HG03095 (cell line): ENCODE measurements at regions not wholly inside any gene's neighbourhood (a gene's known extent, or its start where the extent isn't known, plus 50 kb on each side); places are given as distances from the start of the nearest gene placed in this dataset.
A peak's percentile ranks its signal among the peaks of the same experiment; 100 is the strongest.

ENCODE experiments used
- ATAC-seq: cut with Tn5 transposase; IDR thresholded peaks from one replicate; pipeline ENCODE4 v1.9.1; 2021; ENCODE audit warnings: moderate library complexity; ENCODE audit not compliant: unreplicated experiment

- no peak for ATAC-seq
These were observed 1092.0 kb upstream of the MAP3K7 start for GRCh38 chr6:91678679-91679446.

- ATAC-seq: no peak
These were observed 1085.3 kb upstream of the MAP3K7 start for GRCh38 chr6:91672201-91672600.

- no peak for ATAC-seq
These were observed 1083.0 kb upstream of the MAP3K7 start for GRCh38 chr6:91669871-91670268.

- ATAC-seq: no peak
These were observed 1082.4 kb upstream of the MAP3K7 start for GRCh38 chr6:91669154-91669870.

- no peak for ATAC-seq
These were observed 1080.7 kb upstream of the MAP3K7 start for GRCh38 chr6:91667596-91667995.

GRCh38 chr6:91664327-91664959 lies 1077.6 kb upstream of the MAP3K7 start:
- ATAC-seq: peak; percentile 82

GRCh38 chr6:91660893-91661292 lies 1074.0 kb upstream of the MAP3K7 start:
- ATAC-seq: no peak

- ATAC-seq: no peak
These were observed 1073.0 kb upstream of the MAP3K7 start for GRCh38 chr6:91659891-91660290.

GRCh38 chr6:91654793-91655192 lies 1067.9 kb upstream of the MAP3K7 start:
- no peak for ATAC-seq

GRCh38 chr6:91654357-91654756 lies 1067.5 kb upstream of the MAP3K7 start:
- ATAC-seq: no peak

GRCh38 chr6:91653895-91654294 lies 1067.0 kb upstream of the MAP3K7 start:
- ATAC-seq: no peak

- ATAC-seq: no peak
These were observed 1066.3 kb upstream of the MAP3K7 start for GRCh38 chr6:91653076-91653723.

- no peak for ATAC-seq
These were observed 1059.8 kb upstream of the MAP3K7 start for GRCh38 chr6:91646649-91647048.

GRCh38 chr6:91645811-91646210 lies 1058.9 kb upstream of the MAP3K7 start:
- ATAC-seq: no peak

- no peak for ATAC-seq
These were observed 1050.3 kb upstream of the MAP3K7 start for GRCh38 chr6:91637217-91637616.

GRCh38 chr6:91634791-91635190 lies 1047.9 kb upstream of the MAP3K7 start:
- no peak for ATAC-seq

GRCh38 chr6:91633374-91634111 lies 1046.7 kb upstream of the MAP3K7 start:
- no peak for ATAC-seq

- ATAC-seq: no peak
These were observed 1045.4 kb upstream of the MAP3K7 start for GRCh38 chr6:91632308-91632707.

- no peak for ATAC-seq
These were observed 1044.4 kb upstream of the MAP3K7 start for GRCh38 chr6:91631227-91631626.

GRCh38 chr6:91626911-91627310 lies 1040.0 kb upstream of the MAP3K7 start:
- no peak for ATAC-seq

GRCh38 chr6:91613481-91613880 lies 1026.6 kb upstream of the MAP3K7 start:
- ATAC-seq: no peak
